ENCODE measurements at regions not wholly inside any gene's neighbourhood (a gene's known extent, or its start where the extent isn't known, plus 50 kb on each side); places are given as distances from the start of the nearest gene placed in this dataset.

GRCh38 chr2:234438305-234438977 is 58.4 kb downstream of the ARL4C start:
- Histone ChIP-seq H3K27me3 (ENCODE audit: control insufficient read depth, insufficient read depth, low read length) (no peaks in the 10 kb centered on the region), H3K36me3 (ENCODE audit: control insufficient read depth, insufficient read depth, low read length) (no peaks in the 10 kb centered on the region), H3K4me3 (ENCODE audit: low read depth, low read length) (no peak overlapping the region)
- TF ChIP-seq CTCF (IDR thresholded peaks at IDR 0.05; ENCODE audit: insufficient read depth, low read length, poor library complexity, severe bottlenecking), result no peak
- DNase-seq (ENCODE audit: low read depth), result no peak

- no peaks in the 10 kb centered on the region for H3K27me3 ChIP-seq (ENCODE audit: control insufficient read depth, insufficient read depth, low read length)
- H3K36me3 ChIP-seq (ENCODE audit: control insufficient read depth, insufficient read depth, low read length), result no peaks in the 10 kb centered on the region
- no peak for TF ChIP-seq CTCF (IDR thresholded peaks at IDR 0.05; ENCODE audit: insufficient read depth, low read length, poor library complexity, severe bottlenecking)
- no peak overlapping the region for H3K4me3 ChIP-seq (ENCODE audit: low read depth, low read length)
- DNase-seq (ENCODE audit: low read depth), result no peak
These were observed 59.1 kb downstream of the ARL4C start for GRCh38 chr2:234437642-234438304.

GRCh38 chr2:234436482-234436837 is 60.4 kb downstream of the ARL4C start:
- TF ChIP-seq CTCF (IDR thresholded peaks at IDR 0.05; ENCODE audit: insufficient read depth, low read length, poor library complexity, severe bottlenecking), result no peak
- Histone ChIP-seq H3K36me3 (ENCODE audit: control insufficient read depth, insufficient read depth, low read length) (no peaks in the 10 kb centered on the region), H3K27me3 (ENCODE audit: control insufficient read depth, insufficient read depth, low read length) (no peaks in the 10 kb centered on the region), H3K4me3 (ENCODE audit: low read depth, low read length) (no peak overlapping the region)
- DNase-seq (ENCODE audit: low read depth), result no peak

- Histone ChIP-seq H3K4me3 (ENCODE audit: low read depth, low read length) (no peak overlapping the region), H3K36me3 (ENCODE audit: control insufficient read depth, insufficient read depth, low read length) (no peaks in the 10 kb centered on the region), H3K27me3 (ENCODE audit: control insufficient read depth, insufficient read depth, low read length) (no peaks in the 10 kb centered on the region)
- DNase-seq (ENCODE audit: low read depth), result no peak
- no peak for TF ChIP-seq CTCF (IDR thresholded peaks at IDR 0.05; ENCODE audit: insufficient read depth, low read length, poor library complexity, severe bottlenecking)
These were observed 60.9 kb downstream of the ARL4C start for GRCh38 chr2:234435836-234436481.

- no peak for TF ChIP-seq CTCF (IDR thresholded peaks at IDR 0.05; ENCODE audit: insufficient read depth, low read length, poor library complexity, severe bottlenecking)
- DNase-seq (ENCODE audit: low read depth), result no peak
- Histone ChIP-seq H3K27me3 (ENCODE audit: control insufficient read depth, insufficient read depth, low read length) (no peaks in the 10 kb centered on the region), H3K4me3 (ENCODE audit: low read depth, low read length) (no peak overlapping the region), H3K36me3 (ENCODE audit: control insufficient read depth, insufficient read depth, low read length) (no peaks in the 10 kb centered on the region)
These were observed 63.7 kb downstream of the ARL4C start for GRCh38 chr2:234433201-234433600.
